ENCODE measurements at regions not wholly inside any gene's neighbourhood (a gene's known extent, or its start where the extent isn't known, plus 50 kb on each side); places are given as distances from the start of the nearest gene placed in this dataset.

DNA sequence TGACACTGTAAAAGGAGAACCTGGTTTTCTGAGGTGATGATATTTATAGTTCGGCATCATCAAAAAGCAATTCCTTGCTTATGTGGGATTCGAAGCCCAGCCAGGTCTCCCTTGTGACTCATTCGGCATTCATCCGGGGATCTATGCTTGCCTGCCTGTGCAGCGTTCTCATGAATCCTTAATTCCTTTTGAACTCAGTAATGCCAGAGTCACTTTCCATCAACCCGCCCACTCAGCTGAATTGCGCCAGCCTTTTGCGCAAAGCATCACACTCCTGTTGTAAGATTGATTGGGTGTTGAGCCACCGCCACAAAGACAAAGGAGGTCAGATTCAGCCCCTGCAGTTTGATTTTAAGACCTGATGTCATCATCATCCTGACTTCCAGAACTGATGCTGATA is 128.6 kb downstream of the SLC17A6 start:
- no peaks in the 10 kb centered on the region for H3K23me2 ChIP-seq (ENCODE audit: low read depth, low read length)
- no peak overlapping the region for H2AK5ac ChIP-seq (ENCODE audit: low read depth, low read length)
- no peak overlapping the region for H3K14ac ChIP-seq (ENCODE audit: insufficient read length)
- H4K5ac ChIP-seq (ENCODE audit: insufficient read length, low read depth, low read length) = no peak overlapping the region
- no peak overlapping the region for H2BK15ac ChIP-seq (ENCODE audit: low read length)
- H2BK20ac ChIP-seq (ENCODE audit: low read length) = no peak overlapping the region
- no peak for FAIRE-seq
- H3K4me1 ChIP-seq (replicated peaks in 1 of 4; ENCODE audit: control insufficient read depth in 3 of 4, insufficient read depth in 4 of 4, low read length in 3 of 4) = no peaks in the 10 kb centered on the region
- H2BK5ac ChIP-seq (ENCODE audit: low read depth, low read length) = no peak overlapping the region
- DNase-seq (ENCODE audit: low read depth in 1 of 2, low spot score in 2 of 2) = no peak
- H3K36me3 ChIP-seq (ENCODE audit: control insufficient read depth in 2 of 4, insufficient read depth in 4 of 4, low read length in 3 of 4) = no peaks in the 10 kb centered on the region
- H2BK12ac ChIP-seq (ENCODE audit: low read depth, low read length) = no peak overlapping the region
- no peaks in the 10 kb centered on the region for H3K27me3 ChIP-seq (replicated peaks in 1 of 4; ENCODE audit: control insufficient read depth in 3 of 4, extremely low read depth in 1 of 4, insufficient read depth in 3 of 4, low read length in 3 of 4)
- no peak overlapping the region for H3K56ac ChIP-seq (replicated peaks; ENCODE audit: insufficient read length, low read depth, low read length)
- H3K9ac ChIP-seq (replicated peaks in 1 of 4; ENCODE audit: extremely low read depth in 1 of 4, low read depth in 3 of 4, low read length in 3 of 4) = no peak overlapping the region
- no peak overlapping the region for H4K91ac ChIP-seq (replicated peaks; ENCODE audit: insufficient read length, low read length)
- no peaks in the 10 kb centered on the region for H3K79me2 ChIP-seq (ENCODE audit: control insufficient read depth in 1 of 2, insufficient read depth in 2 of 2, low read length in 2 of 2)
- H3K27ac ChIP-seq (ENCODE audit: low read depth, low read length) = no peak overlapping the region
- no peak overlapping the region for H3K23ac ChIP-seq (ENCODE audit: insufficient read length)
- no peaks in the 10 kb centered on the region for H3K9me3 ChIP-seq (ENCODE audit: insufficient read depth in 2 of 2, low read depth in 1 of 2, low read length in 1 of 2)
- H3K18ac ChIP-seq (ENCODE audit: extremely low read depth, low read length) = no peak overlapping the region
- no peak overlapping the region for H3K4me2 ChIP-seq (ENCODE audit: insufficient read depth in 1 of 2, low read depth in 2 of 2, low read length in 2 of 2)
- H3K79me1 ChIP-seq (ENCODE audit: low read depth, low read length) = no peaks in the 10 kb centered on the region
- H2AFZ ChIP-seq (ENCODE audit: low read length) = 0 out of 2 replicates have a peak overlapping the region, but pooled peaks have one; percentile 10
- 96% methylated on average over 9 of the region's 9 CpGs; no CpG with 5 or more reads in 1 of the 2 experiments for WGBS, 2 experiments (ENCODE audit: extremely low coverage in 1 of 2, insufficient coverage in 1 of 2, insufficient read length in 1 of 2, insufficient replicate concordance in 2 of 2, low coverage in 1 of 2, low lambda C conversion rate in 2 of 2, missing lambda C conversion rate in 1 of 2)
- no peak overlapping the region for H3K4me3 ChIP-seq (ENCODE audit: extremely low read depth in 1 of 4, insufficient read depth in 2 of 4, low read depth in 3 of 4, low read length in 4 of 4)
- CTCF ChIA-PET (ENCODE audit: partially characterized antibody) = no interaction called here
- H3K4ac ChIP-seq (replicated peaks; ENCODE audit: insufficient read length, low read depth, low read length) = no peak overlapping the region
- no peak overlapping the region for H4K8ac ChIP-seq (ENCODE audit: extremely low read depth, insufficient read depth, low read length)
- POLR2A ChIA-PET (ENCODE audit: partially characterized antibody) = no interaction called here
- no peaks in the 10 kb centered on the region for H4K20me1 ChIP-seq (replicated peaks in 1 of 2; ENCODE audit: control insufficient read depth in 1 of 2, insufficient read depth in 2 of 2, low read length in 2 of 2)
- no peak overlapping the region for H2BK120ac ChIP-seq (replicated peaks; ENCODE audit: low read depth, low read length)
- TF ChIP-seq POU5F1 (IDR thresholded peaks at IDR 0.05; ENCODE audit: low read depth, low read length) (no peak), TBP (IDR thresholded peaks at IDR 0.05; ENCODE audit: low read depth, low read length) (no peak), BACH1 (IDR thresholded peaks at IDR 0.05; ENCODE audit: low read length) (no peak), SUZ12 (IDR thresholded peaks at IDR 0.05; ENCODE audit: low read length) (no peak), BRCA1 (IDR thresholded peaks at IDR 0.05; ENCODE audit: low read depth, low read length) (no peak), POLR2AphosphoS5 (IDR thresholded peaks at IDR 0.05; ENCODE audit: low read depth, low read length) (no peak), KDM1A (IDR thresholded peaks at IDR 0.05; ENCODE audit: borderline replicate concordance, low read length) (no peak), CEBPB (IDR thresholded peaks at IDR 0.05; ENCODE audit: low read depth, low read length) (no peak), SRF (IDR thresholded peaks at IDR 0.05; ENCODE audit: low read depth, low read length) (no peak), RAD21 (IDR thresholded peaks at IDR 0.05 in 1 of 2, conservative IDR thresholded peaks at IDR 0.05 in 1 of 2; ENCODE audit: low read depth in 2 of 2, low read length in 2 of 2) (no peak), GABPA (IDR thresholded peaks at IDR 0.05; ENCODE audit: borderline replicate concordance, insufficient read depth, low read length) (no peak), RNF2 (IDR thresholded peaks at IDR 0.05; ENCODE audit: borderline replicate concordance, low read depth, low read length, missing control alignments, poor library complexity, severe bottlenecking) (no peak)
- TF ChIP-seq, protein P1, sequence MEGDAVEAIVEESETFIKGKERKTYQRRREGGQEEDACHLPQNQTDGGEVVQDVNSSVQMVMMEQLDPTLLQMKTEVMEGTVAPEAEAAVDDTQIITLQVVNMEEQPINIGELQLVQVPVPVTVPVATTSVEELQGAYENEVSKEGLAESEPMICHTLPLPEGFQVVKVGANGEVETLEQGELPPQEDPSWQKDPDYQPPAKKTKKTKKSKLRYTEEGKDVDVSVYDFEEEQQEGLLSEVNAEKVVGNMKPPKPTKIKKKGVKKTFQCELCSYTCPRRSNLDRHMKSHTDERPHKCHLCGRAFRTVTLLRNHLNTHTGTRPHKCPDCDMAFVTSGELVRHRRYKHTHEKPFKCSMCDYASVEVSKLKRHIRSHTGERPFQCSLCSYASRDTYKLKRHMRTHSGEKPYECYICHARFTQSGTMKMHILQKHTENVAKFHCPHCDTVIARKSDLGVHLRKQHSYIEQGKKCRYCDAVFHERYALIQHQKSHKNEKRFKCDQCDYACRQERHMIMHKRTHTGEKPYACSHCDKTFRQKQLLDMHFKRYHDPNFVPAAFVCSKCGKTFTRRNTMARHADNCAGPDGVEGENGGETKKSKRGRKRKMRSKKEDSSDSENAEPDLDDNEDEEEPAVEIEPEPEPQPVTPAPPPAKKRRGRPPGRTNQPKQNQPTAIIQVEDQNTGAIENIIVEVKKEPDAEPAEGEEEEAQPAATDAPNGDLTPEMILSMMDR (IDR thresholded peaks at IDR 0.05; ENCODE audit: control extremely low read depth in 1 of 3, insufficient read depth in 1 of 3, low read depth in 1 of 3, low read length in 3 of 3) = no peak

Measured in H1 (cell line).